Heart left ventricle (tissue), 16 donors: ENCODE measurements at regions not wholly inside any gene's neighbourhood (a gene's known extent, or its start where the extent isn't known, plus 50 kb on each side); places are given as distances from the start of the nearest gene placed in this dataset.
"Not testable (repeated sequence)": the region's sequence is repeated elsewhere in the genome, so short reads cannot be mapped to it uniquely, and the experiment has no call there.

Source experiments
- ATAC-seq, 4 donors: fragments of 200-7000 bp; cut with Tn5 transposase; one replicate each; pipeline ENCODE4 v1.9.1; 2020 to 2022; ENCODE audit warnings: moderate library complexity in 4 of 4, mild to moderate bottlenecking in 3 of 4, moderate number of reproducible peaks in 1 of 4
- DNase-seq, 5 donors: peaks; one replicate each; pipeline ENCODE4 v3.0.0-alpha.2; 2020
- H3K27ac ChIP-seq, 12 donors: fragments of 200-600 bp; sonication (generic) in 4 of 12; one replicate each; pipeline versions ENCODE4 v1.5.0 to v1.8.0; 2016 to 2022; ENCODE audit warnings: mild to moderate bottlenecking in 2 of 12
- H3K27me3 ChIP-seq, 9 donors: fragments of 200-600 bp; sonication (generic) in 2 of 9; one replicate each; pipeline versions ENCODE4 v1.5.1 to v1.8.0; 2016 to 2022; ENCODE audit warnings: mild to moderate bottlenecking in 3 of 9
- H3K36me3 ChIP-seq, 9 donors: fragments of 200-600 bp; sonication (generic) in 2 of 9; one replicate each; pipeline versions ENCODE4 v1.5.0 to v1.8.0; 2018 to 2022; ENCODE audit warnings: mild to moderate bottlenecking in 2 of 9
- H3K4me1 ChIP-seq, 12 donors: fragments of 200-600 bp; sonication (generic) in 4 of 12; one replicate each; pipeline versions ENCODE4 v1.5.0 to v1.8.0; 2016 to 2022; ENCODE audit warnings: mild to moderate bottlenecking in 3 of 12
- H3K4me3 ChIP-seq, 12 donors: fragments of 200-600 bp; sonication (generic) in 4 of 12; one replicate each; pipeline versions ENCODE4 v1.5.0 to v1.8.0; 2017 to 2022; ENCODE audit warnings: mild to moderate bottlenecking in 9 of 12, moderate library complexity in 4 of 12
- H3K9me3 ChIP-seq, 12 donors: fragments of 200-600 bp; sonication (generic) in 4 of 12; one replicate each; pipeline versions ENCODE4 v1.5.0 to v1.8.0; 2016 to 2022; ENCODE audit warnings: mild to moderate bottlenecking in 1 of 12
- POLR2A ChIP-seq, 2 donors: fragments of 450-650 bp; IDR thresholded peaks; one replicate each; pipeline ENCODE4 v1.6.1; 2017; ENCODE audit warnings: antibody characterized with exemption in 2 of 2, mild to moderate bottlenecking in 2 of 2, moderate library complexity in 2 of 2
- WGBS, 4 donors: extraction: QIAGEN DNeasy Blood & Tissue Kit in 2 of 4; methylation state at CpG; one replicate each; pipeline versions ENCODE4 v1.1.5 to v1.1.7; 2013 to 2018; 5-methylcytosine and 5-hydroxymethylcytosine counted together
- intact Hi-C, 10 donors: fragments of 100-400 bp; cut with DNase I; formaldehyde crosslinking; loops; one replicate each; pipeline versions ENCODE4 v1.11.1 to v1.14.2; 2022
- TF ChIP-seq, protein P1 (sequence below), 12 donors: fragments of 200-600 bp; sonication (generic) in 4 of 12; IDR thresholded peaks; one replicate each; pipeline versions ENCODE4 v1.5.0 to v1.8.0; 2018 to 2022; ENCODE audit warnings: antibody characterized with exemption in 12 of 12, mild to moderate bottlenecking in 5 of 12
- donor health status: ischemic (EF 13 %, LVEDD 7.1; RV severe dilation, severe dysfunction).
- donor health status: healthy with polysubstance abuse.
- donor health status: DM: no; HTN: yes; CAD: no.
- donor health status: DM: no; HTN: no; CAD: no.
- donor health status: ischemic (EF 25% LVEDD 6.9; RV normal size, moderate dysfunction).
- donor health status: ischemic (EF 25% LVEDD 5.7; RV mildly dilated, moderate dysfunction).
- donor health status: healthy.
- donor health status: DM: yes; HTN: yes; CAD: no.
- donor health status: ischemic (EF 35%, LVEDD 5.7; RV mildly dilated, moderate dysfunction).
- donor health status: nonischemic (EF 11% LVEDD 7.7; RV severe dilation, severe dysfunction).
- donor health status: DM: yes; HTN: yes; CAD: no.
- donor health status: PGD.
- donor health status: ischemic (EF 29% LVEDD 5.4; RV normal size, mild dysfunction).
- donor health status: nonischemic (EF 23%, LVEDD 6.1; RV moderate dilation, normal function).

DNA sequence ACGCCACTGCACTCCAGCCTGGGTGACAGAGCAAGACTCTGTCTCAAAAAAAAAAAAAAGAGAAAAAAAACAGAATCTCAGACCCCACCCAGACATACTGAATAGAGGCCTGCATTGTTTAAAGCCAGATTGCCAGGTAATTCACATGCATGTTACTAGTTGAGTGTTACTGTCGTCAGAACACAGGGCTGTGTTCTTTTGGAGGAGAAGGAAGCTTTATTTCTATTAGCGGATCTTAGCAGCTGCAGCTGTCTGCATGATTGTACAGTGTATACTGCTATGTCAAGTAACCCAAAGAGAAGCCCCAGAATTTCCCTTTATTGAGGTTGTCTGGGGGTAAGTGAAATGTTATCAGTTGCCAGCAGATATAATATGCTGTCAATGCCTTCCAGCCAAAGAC is 496.6 kb upstream of the NAALADL2 start:
- 70 to 89% (median 85%) methylated on average over 3 of the region's 3 CpGs for WGBS, 4 donors
- no peak overlapping the region for H3K27ac ChIP-seq

DNA sequence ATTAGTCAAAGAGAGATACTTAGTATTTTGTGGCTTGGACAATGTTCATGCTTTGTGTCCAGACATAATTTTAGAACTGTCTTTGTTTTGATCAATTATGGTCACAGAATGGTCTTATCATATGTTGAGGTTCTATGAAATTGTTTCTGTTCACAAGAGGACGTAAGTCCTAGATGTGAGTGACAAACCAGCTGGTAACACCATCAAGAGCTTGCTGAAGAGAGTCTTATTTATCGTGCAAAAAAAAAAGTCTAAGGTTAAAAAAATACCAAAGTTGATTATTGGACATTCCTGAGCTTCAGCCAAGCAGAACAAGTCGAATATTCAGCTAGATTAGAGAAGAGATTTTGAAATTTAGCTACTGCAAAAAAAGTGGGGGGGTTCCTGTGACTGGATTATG is 495.9 kb upstream of the NAALADL2 start:
- DNase-seq (no peak), ATAC-seq (no peak)
- intact Hi-C loops: no loop called here
- Histone ChIP-seq H3K4me1 (no peaks in the 10 kb centered on the region), H3K36me3 (no peaks in the 10 kb centered on the region), H3K4me3 (no peak overlapping the region), H3K27ac (no peak overlapping the region), H3K9me3 (peaks cover 0 to 3% (median 0%) of the 10 kb centered on the region in 12 donors), H3K27me3 (no peaks in the 10 kb centered on the region)
- 21 to 58% (median 31%) methylated on average over 2 to 3 of the region's 3 CpGs for WGBS, 4 donors
- TF ChIP-seq, protein P1, sequence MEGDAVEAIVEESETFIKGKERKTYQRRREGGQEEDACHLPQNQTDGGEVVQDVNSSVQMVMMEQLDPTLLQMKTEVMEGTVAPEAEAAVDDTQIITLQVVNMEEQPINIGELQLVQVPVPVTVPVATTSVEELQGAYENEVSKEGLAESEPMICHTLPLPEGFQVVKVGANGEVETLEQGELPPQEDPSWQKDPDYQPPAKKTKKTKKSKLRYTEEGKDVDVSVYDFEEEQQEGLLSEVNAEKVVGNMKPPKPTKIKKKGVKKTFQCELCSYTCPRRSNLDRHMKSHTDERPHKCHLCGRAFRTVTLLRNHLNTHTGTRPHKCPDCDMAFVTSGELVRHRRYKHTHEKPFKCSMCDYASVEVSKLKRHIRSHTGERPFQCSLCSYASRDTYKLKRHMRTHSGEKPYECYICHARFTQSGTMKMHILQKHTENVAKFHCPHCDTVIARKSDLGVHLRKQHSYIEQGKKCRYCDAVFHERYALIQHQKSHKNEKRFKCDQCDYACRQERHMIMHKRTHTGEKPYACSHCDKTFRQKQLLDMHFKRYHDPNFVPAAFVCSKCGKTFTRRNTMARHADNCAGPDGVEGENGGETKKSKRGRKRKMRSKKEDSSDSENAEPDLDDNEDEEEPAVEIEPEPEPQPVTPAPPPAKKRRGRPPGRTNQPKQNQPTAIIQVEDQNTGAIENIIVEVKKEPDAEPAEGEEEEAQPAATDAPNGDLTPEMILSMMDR (IDR thresholded peaks at IDR 0.05): no peak
- no peak for TF ChIP-seq POLR2A (IDR thresholded peaks at IDR 0.05)

More for the DNA sequence above, 496.6 kb upstream of the NAALADL2 start:
- Histone ChIP-seq H3K36me3 (no peaks in the 10 kb centered on the region), H3K27me3 (no peaks in the 10 kb centered on the region), H3K4me3 (no peak overlapping the region), H3K4me1 (no peaks in the 10 kb centered on the region), H3K9me3 (no peaks in the 10 kb centered on the region)
- DNase-seq (no peak), ATAC-seq (no peak)
- TF ChIP-seq, protein P1 (IDR thresholded peaks at IDR 0.05): no peak
- TF ChIP-seq POLR2A (IDR thresholded peaks at IDR 0.05): no peak
- intact Hi-C loops: no loop called here

DNA sequence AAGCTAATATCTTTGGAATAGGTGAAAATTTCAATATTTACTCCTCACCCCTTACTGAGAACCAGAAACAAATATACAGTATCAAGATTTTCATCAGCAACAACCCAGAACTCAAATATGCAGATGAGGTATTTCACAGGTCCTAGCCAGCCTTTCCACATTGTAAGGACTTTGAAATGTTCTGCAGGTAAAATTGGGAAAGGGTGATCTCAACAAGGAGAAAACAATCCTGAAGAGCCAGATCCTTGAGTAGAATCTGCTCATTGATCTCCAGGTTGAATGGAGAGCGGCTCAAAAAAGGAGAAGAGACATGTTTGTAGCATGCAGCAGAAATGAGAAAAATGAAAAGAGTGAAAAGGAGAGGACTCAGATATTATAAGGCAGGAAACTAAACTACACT is 493.3 kb upstream of the NAALADL2 start:
- intact Hi-C loops: no loop called here
- Histone ChIP-seq H3K36me3 (no peaks in the 10 kb centered on the region), H3K4me1 (no peaks in the 10 kb centered on the region), H3K9me3 (peaks cover 0 to 13% (median 0%) of the 10 kb centered on the region in 12 donors), H3K4me3 (no peak overlapping the region), H3K27me3 (no peaks in the 10 kb centered on the region), H3K27ac (no peak overlapping the region)
- TF ChIP-seq, protein P1 (IDR thresholded peaks at IDR 0.05): no peak
- no peak for TF ChIP-seq POLR2A (IDR thresholded peaks at IDR 0.05)
- ATAC-seq (no peak), DNase-seq (no peak)
- WGBS, 4 donors: 81 to 91% (median 90%) methylated on average over 1 of the region's 1 CpG

DNA sequence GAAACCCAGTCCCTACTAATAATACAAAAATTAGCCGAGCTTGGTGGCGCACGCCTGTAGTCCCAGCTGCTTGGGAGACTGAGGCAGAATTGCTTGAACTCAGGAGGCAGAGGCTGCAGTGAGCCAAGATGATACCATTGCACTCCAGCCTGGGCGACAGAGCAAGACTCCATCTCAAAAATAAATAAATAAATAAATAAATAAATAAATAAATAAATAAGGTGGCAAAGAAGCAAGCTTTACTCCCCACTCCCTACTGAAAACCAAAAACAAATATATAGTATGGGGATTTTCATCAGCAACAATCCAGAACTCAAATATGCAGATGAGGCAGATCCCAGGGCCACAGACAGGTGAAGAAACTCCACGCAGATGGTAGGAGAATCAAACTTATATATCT is 492.2 kb upstream of the NAALADL2 start:
- H3K27me3 ChIP-seq, H3K36me3 ChIP-seq, DNase-seq, intact Hi-C loops, H3K27ac ChIP-seq, H3K4me3 ChIP-seq, ATAC-seq, H3K4me1 ChIP-seq: not testable (repeated sequence)
- WGBS, 4 donors: 72 to 89% (median 79%) methylated on average over 5 of the region's 5 CpGs
- peaks cover 0 to 13% (median 0%) of the 10 kb centered on the region in 12 donors for H3K9me3 ChIP-seq

DNA sequence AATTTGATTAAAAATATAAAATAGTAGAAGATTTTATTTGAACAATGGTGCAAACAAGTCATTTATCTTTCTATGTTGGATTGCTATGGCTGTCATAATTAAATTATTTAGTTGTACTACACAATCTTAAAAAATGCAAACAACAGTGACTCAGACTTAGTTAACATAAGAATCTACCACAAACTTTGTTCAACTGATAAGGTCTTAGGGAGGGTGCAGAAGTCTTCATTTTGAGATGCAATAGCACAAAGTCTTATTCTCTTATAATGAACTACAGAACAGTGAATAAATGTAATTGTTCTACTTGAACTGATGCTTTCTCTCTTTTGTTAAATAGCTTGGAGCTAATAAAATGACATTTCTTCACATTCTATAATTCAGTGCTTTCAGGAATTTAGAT is 482.8 kb upstream of the NAALADL2 start:
- no peaks in the 10 kb centered on the region for H3K4me1 ChIP-seq
- H3K36me3 ChIP-seq: no peaks in the 10 kb centered on the region
- H3K4me3 ChIP-seq: no peak overlapping the region
- no peaks in the 10 kb centered on the region for H3K9me3 ChIP-seq
- TF ChIP-seq, protein P1 (IDR thresholded peaks at IDR 0.05): no peak
- no peak for ATAC-seq
- no peak overlapping the region for H3K27ac ChIP-seq
- H3K27me3 ChIP-seq: no peaks in the 10 kb centered on the region
- DNase-seq: no peak
- intact Hi-C loops: no loop called here
